ENCODE measurements at regions not wholly inside any gene's neighbourhood (a gene's known extent, or its start where the extent isn't known, plus 50 kb on each side); places are given as distances from the start of the nearest gene placed in this dataset.

GRCh38 chr15:93859176-93859575 lies 372.2 kb upstream of the MCTP2 start:
- intact Hi-C loops (cut with micrococcal nuclease) = no loop called here
- CTCF ChIA-PET = no interaction called here
- BruUV-seq (replicated peaks) = no TSS peak

More at GRCh38 chr15:93859176-93859575, 372.2 kb upstream of the MCTP2 start:
- TF ChIP-seq RAD21 (IDR thresholded peaks at IDR 0.05; ENCODE audit: low read length) (no peak), USF2 (IDR thresholded peaks at IDR 0.05; ENCODE audit: low read depth, low read length) (no peak), FOS (IDR thresholded peaks at IDR 0.05; ENCODE audit: low read depth, low read length) (no peak)
- Histone ChIP-seq H3K36me3 (ENCODE audit: control insufficient read depth, insufficient read depth, low read length) (no peaks in the 10 kb centered on the region), H4K20me1 (ENCODE audit: insufficient read depth, low read length) (no peaks in the 10 kb centered on the region), H4K8ac (ENCODE audit: low read depth in 2 of 2, low read length in 2 of 2) (no peak overlapping the region), H3K4me2 (ENCODE audit: low read depth, low read length) (no peak overlapping the region), H3K27ac (ENCODE audit: insufficient read depth, low read length) (no peak overlapping the region), H3K79me1 (ENCODE audit: low read depth in 1 of 2, low read length in 2 of 2) (no peaks in the 10 kb centered on the region), H2BK15ac (ENCODE audit: low read depth, low read length) (no peak overlapping the region), H3K27me3 (ENCODE audit: control insufficient read depth, insufficient read depth, low read length) (no peaks in the 10 kb centered on the region), H4K91ac (ENCODE audit: insufficient read depth, low read depth, low read length) (no peak overlapping the region), H3K9me1 (ENCODE audit: insufficient read depth, low read length) (no peaks in the 10 kb centered on the region), H3K56ac (ENCODE audit: extremely low read depth, insufficient read depth, low read length) (no peak overlapping the region), H3K14ac (replicated peaks; ENCODE audit: low read depth, low read length) (no peak overlapping the region), H3K4me3 (ENCODE audit: insufficient read depth, low read depth, low read length) (no peak overlapping the region), H2AK5ac (ENCODE audit: low read depth, low read length) (no peak overlapping the region), H3K23ac (ENCODE audit: low read depth, low read length) (no peak overlapping the region), H3K4me1 (ENCODE audit: control insufficient read depth, insufficient read depth, low read length) (no peaks in the 10 kb centered on the region), H2BK20ac (ENCODE audit: low read depth, low read length) (no peak overlapping the region), H2AFZ (replicated peaks; ENCODE audit: low read length, poor library complexity) (no peak overlapping the region), H2BK5ac (ENCODE audit: low read depth, low read length, poor library complexity, severe bottlenecking) (no peak overlapping the region), H3K18ac (ENCODE audit: low read depth, low read length) (no peak overlapping the region), H2AK9ac (replicated peaks; ENCODE audit: low read depth, low read length, poor library complexity) (no peak overlapping the region), H3K9me3 (ENCODE audit: control insufficient read depth, insufficient read depth, low read length) (peaks cover 15% of the 10 kb centered on the region), H2BK120ac (ENCODE audit: low read depth, low read length) (no peak overlapping the region), H3K9ac (ENCODE audit: low read depth, low read length) (no peak overlapping the region), H3K4ac (ENCODE audit: low read depth, low read length) (no peak overlapping the region), H4K5ac (ENCODE audit: low read depth, low read length) (no peak overlapping the region)
- DNase-seq (no peak), ATAC-seq (ENCODE audit: low read depth) (no peak)
- in situ Hi-C loops (cut with MboI; ENCODE audit: low sequenced_read_pairs) = no loop called here
- POLR2A ChIA-PET (ENCODE audit: unreplicated experiment) = no interaction called here
- dilution Hi-C loops (cut with HindIII; ENCODE audit: low sequenced_read_pairs, unreplicated experiment) = no loop called here
- WGBS, 2 experiments (ENCODE audit: extremely low coverage in 2 of 2, insufficient read length in 1 of 2) = no CpG with 5 or more reads among the region's 3 CpGs
